ENCODE measurements at regions not wholly inside any gene's neighbourhood (a gene's known extent, or its start where the extent isn't known, plus 50 kb on each side); places are given as distances from the start of the nearest gene placed in this dataset.

DNA sequence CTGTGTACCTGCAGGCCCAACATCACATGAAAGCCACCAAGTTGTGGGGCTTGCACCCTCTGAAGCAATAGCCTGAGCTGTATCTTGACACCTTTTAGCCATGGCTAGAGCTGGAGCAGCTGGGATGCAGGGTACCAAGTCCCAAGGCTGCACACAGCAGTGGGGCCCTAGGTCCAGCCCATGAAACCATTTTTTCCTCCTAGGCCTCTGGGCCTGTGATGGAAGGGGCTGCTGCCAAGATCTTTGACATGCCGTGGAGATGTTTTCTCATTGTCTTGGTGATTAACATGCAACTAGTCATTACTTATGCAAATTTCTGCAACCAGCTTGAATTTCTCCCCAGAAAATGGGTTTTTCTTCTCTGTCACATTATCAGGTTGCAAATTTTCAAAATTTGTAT lies 387.2 kb upstream of the RIOK2 start:
- Histone ChIP-seq H3K9ac (replicated peaks in 1 of 4; ENCODE audit: extremely low read depth in 1 of 4, low read depth in 3 of 4, low read length in 3 of 4) (no peak overlapping the region), H4K91ac (replicated peaks; ENCODE audit: insufficient read length, low read length) (no peak overlapping the region), H3K36me3 (ENCODE audit: control insufficient read depth in 2 of 4, insufficient read depth in 4 of 4, low read length in 3 of 4) (no peaks in the 10 kb centered on the region; a peak in 1 of 8 replicates), H2BK20ac (ENCODE audit: low read length) (no peak overlapping the region), H3K27ac (ENCODE audit: low read depth, low read length) (no peak overlapping the region), H3K18ac (ENCODE audit: extremely low read depth, low read length) (no peak overlapping the region), H4K5ac (ENCODE audit: insufficient read length, low read depth, low read length) (no peak overlapping the region), H3K4me3 (ENCODE audit: extremely low read depth in 1 of 4, insufficient read depth in 2 of 4, low read depth in 3 of 4, low read length in 4 of 4) (no peak overlapping the region), H3K4me2 (ENCODE audit: insufficient read depth in 1 of 2, low read depth in 2 of 2, low read length in 2 of 2) (no peak overlapping the region), H2AFZ (ENCODE audit: low read length) (no peak overlapping the region), H3K4me1 (replicated peaks in 1 of 4; ENCODE audit: control insufficient read depth in 3 of 4, insufficient read depth in 4 of 4, low read length in 3 of 4) (no peaks in the 10 kb centered on the region), H2BK12ac (ENCODE audit: low read depth, low read length) (no peak overlapping the region), H4K8ac (ENCODE audit: extremely low read depth, insufficient read depth, low read length) (no peak overlapping the region), H3K27me3 (replicated peaks in 1 of 4; ENCODE audit: control insufficient read depth in 3 of 4, extremely low read depth in 1 of 4, insufficient read depth in 3 of 4, low read length in 3 of 4) (no peaks in the 10 kb centered on the region), H2BK5ac (ENCODE audit: low read depth, low read length) (no peak overlapping the region), H2BK15ac (ENCODE audit: low read length) (no peak overlapping the region), H3K23ac (ENCODE audit: insufficient read length) (no peak overlapping the region), H3K14ac (ENCODE audit: insufficient read length) (no peak overlapping the region), H3K79me2 (ENCODE audit: control insufficient read depth in 1 of 2, insufficient read depth in 2 of 2, low read length in 2 of 2) (no peaks in the 10 kb centered on the region), H3K4ac (replicated peaks; ENCODE audit: insufficient read length, low read depth, low read length) (no peak overlapping the region), H2AK5ac (ENCODE audit: low read depth, low read length) (no peak overlapping the region), H2BK120ac (replicated peaks; ENCODE audit: low read depth, low read length) (no peak overlapping the region), H3K56ac (replicated peaks; ENCODE audit: insufficient read length, low read depth, low read length) (no peak overlapping the region), H4K20me1 (replicated peaks in 1 of 2; ENCODE audit: control insufficient read depth in 1 of 2, insufficient read depth in 2 of 2, low read length in 2 of 2) (no peaks in the 10 kb centered on the region), H3K9me3 (ENCODE audit: insufficient read depth in 2 of 2, low read depth in 1 of 2, low read length in 1 of 2) (peaks cover 18 to 30% of the 10 kb centered on the region in 2 experiments), H3K79me1 (ENCODE audit: low read depth, low read length) (no peaks in the 10 kb centered on the region), H3K23me2 (ENCODE audit: low read depth, low read length) (no peaks in the 10 kb centered on the region)
- ChIA-PET CTCF (ENCODE audit: partially characterized antibody) (no interaction called here), POLR2A (ENCODE audit: partially characterized antibody) (no interaction called here)
- no peak for DNase-seq (ENCODE audit: low read depth in 1 of 2, low spot score in 2 of 2)
- FAIRE-seq, result no peak
- 100% methylated on average over 1 of the region's 1 CpG; no CpG with 5 or more reads in 1 of the 2 experiments for WGBS, 2 experiments (ENCODE audit: extremely low coverage in 1 of 2, insufficient coverage in 1 of 2, insufficient read length in 1 of 2, insufficient replicate concordance in 2 of 2, low coverage in 1 of 2, low lambda C conversion rate in 2 of 2, missing lambda C conversion rate in 1 of 2)
- no peak for TF ChIP-seq TAF1 (IDR thresholded peaks at IDR 0.05; ENCODE audit: low read depth, low read length)
- TF ChIP-seq ZNF274 (IDR thresholded peaks at IDR 0.05; ENCODE audit: borderline replicate concordance, extremely low read depth, low read length), result no peak
- TF ChIP-seq SAP30 (IDR thresholded peaks at IDR 0.05; ENCODE audit: insufficient read depth, insufficient replicate concordance, low read length), result no peak
- no peak for TF ChIP-seq SIN3A (conservative IDR thresholded peaks at IDR 0.05 in 1 of 2, IDR thresholded peaks at IDR 0.05 in 1 of 2; ENCODE audit: low read depth in 1 of 2, low read length in 2 of 2)
- TF ChIP-seq POLR2AphosphoS5 (IDR thresholded peaks at IDR 0.05; ENCODE audit: low read depth, low read length), result no peak
- TF ChIP-seq EP300 (IDR thresholded peaks at IDR 0.05; ENCODE audit: borderline replicate concordance in 1 of 2, low read depth in 2 of 2, low read length in 2 of 2), result no peak
- TF ChIP-seq RAD21 (IDR thresholded peaks at IDR 0.05 in 1 of 2, conservative IDR thresholded peaks at IDR 0.05 in 1 of 2; ENCODE audit: low read depth in 2 of 2, low read length in 2 of 2), result no peak
- no peak for TF ChIP-seq GTF2F1 (IDR thresholded peaks at IDR 0.05; ENCODE audit: borderline replicate concordance, low read depth, low read length)
- TF ChIP-seq KDM5A (IDR thresholded peaks at IDR 0.05; ENCODE audit: low read length), result no peak
- no peak for TF ChIP-seq MAFK (IDR thresholded peaks at IDR 0.05; ENCODE audit: low read depth, low read length)
- TF ChIP-seq, protein P1, sequence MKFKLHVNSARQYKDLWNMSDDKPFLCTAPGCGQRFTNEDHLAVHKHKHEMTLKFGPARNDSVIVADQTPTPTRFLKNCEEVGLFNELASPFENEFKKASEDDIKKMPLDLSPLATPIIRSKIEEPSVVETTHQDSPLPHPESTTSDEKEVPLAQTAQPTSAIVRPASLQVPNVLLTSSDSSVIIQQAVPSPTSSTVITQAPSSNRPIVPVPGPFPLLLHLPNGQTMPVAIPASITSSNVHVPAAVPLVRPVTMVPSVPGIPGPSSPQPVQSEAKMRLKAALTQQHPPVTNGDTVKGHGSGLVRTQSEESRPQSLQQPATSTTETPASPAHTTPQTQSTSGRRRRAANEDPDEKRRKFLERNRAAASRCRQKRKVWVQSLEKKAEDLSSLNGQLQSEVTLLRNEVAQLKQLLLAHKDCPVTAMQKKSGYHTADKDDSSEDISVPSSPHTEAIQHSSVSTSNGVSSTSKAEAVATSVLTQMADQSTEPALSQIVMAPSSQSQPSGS (IDR thresholded peaks at IDR 0.05; ENCODE audit: low read length), result no peak
- no peak for TF ChIP-seq SIX5 (IDR thresholded peaks at IDR 0.05; ENCODE audit: low read depth, low read length)
- no peak for TF ChIP-seq BACH1 (IDR thresholded peaks at IDR 0.05; ENCODE audit: low read length)

All from H1 (cell line).